Neural progenitor cell (in vitro differentiated cells): ENCODE measurements at regions not wholly inside any gene's neighbourhood (a gene's known extent, or its start where the extent isn't known, plus 50 kb on each side); places are given as distances from the start of the nearest gene placed in this dataset.

Experiments used
- DNase-seq: peaks from one replicate; pipeline ENCODE4 v3.0.0-alpha.2; 2016; ENCODE audit warnings: low spot score
- H2AFZ ChIP-seq: fragments of 200-600 bp; sonication (generic); replicated peaks from 2 replicates; pipeline ENCODE4 v1.6.1; 2016; ENCODE audit warnings: antibody characterized with exemption
- H3F3A ChIP-seq: fragments of 200-600 bp; sonication (generic); 2 replicates; pipeline ENCODE4 v1.6.1; 2016; ENCODE audit warnings: antibody characterized with exemption, low read depth
- H3K27ac ChIP-seq: fragments of 200-600 bp; sonication (generic); 2 replicates; pipeline ENCODE4 v1.5.1; 2016; ENCODE audit warnings: mild to moderate bottlenecking
- H3K27me3 ChIP-seq: fragments of 200-600 bp; sonication (generic); 2 replicates; pipeline ENCODE4 v1.6.1; 2016; ENCODE audit warnings: mild to moderate bottlenecking, moderate library complexity
- H3K36me3 ChIP-seq: fragments of 200-600 bp; sonication (generic); 2 replicates; pipeline ENCODE4 v1.5.1; 2016
- H3K4me1 ChIP-seq: fragments of 200-600 bp; sonication (generic); 2 replicates; pipeline ENCODE4 v1.6.1; 2016; ENCODE audit warnings: mixed run types
- H3K4me2 ChIP-seq: fragments of 200-600 bp; sonication (generic); 2 replicates; pipeline ENCODE4 v1.6.1; 2016
- H3K4me3 ChIP-seq: fragments of 200-600 bp; sonication (generic); 2 replicates; pipeline ENCODE4 v1.5.1; 2016
- H3K79me2 ChIP-seq: fragments of 200-600 bp; sonication (generic); 2 replicates; pipeline ENCODE4 v1.6.1; 2016; ENCODE audit warnings: low read depth
- H3K9ac ChIP-seq: fragments of 200-600 bp; sonication (generic); 2 replicates; pipeline ENCODE4 v1.6.1; 2016
- H3K9me3 ChIP-seq: fragments of 200-600 bp; sonication (generic); 2 replicates; pipeline ENCODE4 v1.5.1; 2016; ENCODE audit warnings: low read depth
- H4K20me1 ChIP-seq: fragments of 200-600 bp; sonication (generic); 2 replicates; pipeline ENCODE4 v1.6.1; 2016; ENCODE audit warnings: low read depth
- H3K27ac Mint-ChIP-seq: 3 replicates; pipeline ENCODE4 v1.8.0; 2021; ENCODE audit warnings: mixed read lengths
- H3K27me3 Mint-ChIP-seq: 2 replicates; pipeline ENCODE4 v1.8.0; 2022; ENCODE audit warnings: low read depth, mild to moderate bottlenecking, inconsistent platforms, moderate library complexity, mixed read lengths; ENCODE audit not compliant: insufficient read depth
- H3K36me3 Mint-ChIP-seq: 3 replicates; pipeline ENCODE4 v1.8.0; 2021; ENCODE audit warnings: mixed read lengths
- H3K4me1 Mint-ChIP-seq: 3 replicates; pipeline ENCODE4 v1.8.0; 2021; ENCODE audit warnings: mixed read lengths
- H3K4me3 Mint-ChIP-seq: 3 replicates; pipeline ENCODE4 v1.8.0; 2021; ENCODE audit warnings: mild to moderate bottlenecking, moderate library complexity, mixed read lengths
- H3K9me3 Mint-ChIP-seq: 3 replicates; pipeline ENCODE4 v1.8.0; 2020; ENCODE audit warnings: mixed read lengths
- EZH2 ChIP-seq: fragments of 200-600 bp; sonication (generic); IDR thresholded peaks from 2 replicates; pipeline ENCODE4 v1.6.1; 2017; ENCODE audit warnings: antibody characterized with exemption, mild to moderate bottlenecking, moderate library complexity
- EZH2phosphoT487 ChIP-seq: fragments of 200-600 bp; sonication (generic); IDR thresholded peaks from 2 replicates; pipeline ENCODE4 v1.6.1; 2017; ENCODE audit warnings: antibody characterized with exemption
- TF ChIP-seq, protein P1 (sequence below): fragments of 200-600 bp; sonication (generic); IDR thresholded peaks from 2 replicates; pipeline ENCODE4 v1.5.1; 2017; ENCODE audit warnings: antibody characterized with exemption, mild to moderate bottlenecking

DNA sequence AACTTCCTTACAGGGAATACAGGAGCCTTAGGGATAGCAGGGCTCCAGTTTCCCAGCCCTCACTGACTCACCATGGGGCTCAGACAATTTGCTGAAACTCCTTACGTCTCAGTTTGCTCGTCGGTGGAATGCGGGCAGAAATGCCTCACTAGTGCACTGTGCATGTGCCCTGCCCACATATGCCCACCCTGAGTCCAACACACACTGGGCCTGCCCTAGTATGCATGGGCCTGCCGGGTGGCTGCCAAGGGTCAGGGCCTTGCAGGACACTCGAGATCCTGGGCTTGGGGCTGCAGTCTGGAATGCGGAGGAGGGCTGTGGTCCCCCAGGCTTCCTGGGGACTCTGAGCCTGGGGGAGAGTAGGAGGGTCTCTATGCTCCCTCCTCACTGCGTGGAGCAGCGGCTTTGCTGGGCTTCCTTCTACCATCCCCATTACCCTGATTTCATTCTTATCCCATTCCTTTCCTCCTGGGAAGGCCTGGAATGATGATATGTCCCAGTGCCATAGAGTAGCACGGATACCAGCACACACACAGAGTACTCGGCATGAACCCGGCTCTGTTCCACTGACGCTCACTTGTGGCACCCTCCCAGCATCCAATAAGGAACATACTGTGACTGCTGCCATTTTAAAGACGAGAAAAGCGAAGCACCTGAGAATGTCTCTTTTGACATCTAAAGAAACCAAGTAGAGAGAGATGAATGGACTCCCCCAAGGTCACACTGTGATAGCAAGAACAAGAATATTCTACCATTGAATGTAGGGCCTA is 124.2 kb downstream of the ASB7 start:
- H3K27me3 Mint-ChIP-seq, result peaks cover 11% of the 10 kb centered on the region
- Histone ChIP-seq H3K9me3 (no peaks in the 10 kb centered on the region), H2AFZ (no peak overlapping the region), H3K36me3 (no peaks in the 10 kb centered on the region), H4K20me1 (no peaks in the 10 kb centered on the region), H3K27me3 (no peaks in the 10 kb centered on the region), H3K79me2 (no peaks in the 10 kb centered on the region), H3K4me2 (no peak overlapping the region), H3K4me3 (no peak overlapping the region), H3K4me1 (no peaks in the 10 kb centered on the region), H3K9ac (no peak overlapping the region), H3K27ac (no peak overlapping the region), H3F3A (no peaks in the 10 kb centered on the region)
- H3K27ac Mint-ChIP-seq, result no peak overlapping the region
- H3K9me3 Mint-ChIP-seq, result no peaks in the 10 kb centered on the region
- DNase-seq, result no peak
- TF ChIP-seq, protein P1, sequence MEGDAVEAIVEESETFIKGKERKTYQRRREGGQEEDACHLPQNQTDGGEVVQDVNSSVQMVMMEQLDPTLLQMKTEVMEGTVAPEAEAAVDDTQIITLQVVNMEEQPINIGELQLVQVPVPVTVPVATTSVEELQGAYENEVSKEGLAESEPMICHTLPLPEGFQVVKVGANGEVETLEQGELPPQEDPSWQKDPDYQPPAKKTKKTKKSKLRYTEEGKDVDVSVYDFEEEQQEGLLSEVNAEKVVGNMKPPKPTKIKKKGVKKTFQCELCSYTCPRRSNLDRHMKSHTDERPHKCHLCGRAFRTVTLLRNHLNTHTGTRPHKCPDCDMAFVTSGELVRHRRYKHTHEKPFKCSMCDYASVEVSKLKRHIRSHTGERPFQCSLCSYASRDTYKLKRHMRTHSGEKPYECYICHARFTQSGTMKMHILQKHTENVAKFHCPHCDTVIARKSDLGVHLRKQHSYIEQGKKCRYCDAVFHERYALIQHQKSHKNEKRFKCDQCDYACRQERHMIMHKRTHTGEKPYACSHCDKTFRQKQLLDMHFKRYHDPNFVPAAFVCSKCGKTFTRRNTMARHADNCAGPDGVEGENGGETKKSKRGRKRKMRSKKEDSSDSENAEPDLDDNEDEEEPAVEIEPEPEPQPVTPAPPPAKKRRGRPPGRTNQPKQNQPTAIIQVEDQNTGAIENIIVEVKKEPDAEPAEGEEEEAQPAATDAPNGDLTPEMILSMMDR, result no peak
- TF ChIP-seq EZH2phosphoT487, result no peak
- no peak for TF ChIP-seq EZH2
- H3K4me1 Mint-ChIP-seq, result peaks cover 11% of the 10 kb centered on the region
- H3K36me3 Mint-ChIP-seq, result no peaks in the 10 kb centered on the region
- no peak overlapping the region for H3K4me3 Mint-ChIP-seq

DNA sequence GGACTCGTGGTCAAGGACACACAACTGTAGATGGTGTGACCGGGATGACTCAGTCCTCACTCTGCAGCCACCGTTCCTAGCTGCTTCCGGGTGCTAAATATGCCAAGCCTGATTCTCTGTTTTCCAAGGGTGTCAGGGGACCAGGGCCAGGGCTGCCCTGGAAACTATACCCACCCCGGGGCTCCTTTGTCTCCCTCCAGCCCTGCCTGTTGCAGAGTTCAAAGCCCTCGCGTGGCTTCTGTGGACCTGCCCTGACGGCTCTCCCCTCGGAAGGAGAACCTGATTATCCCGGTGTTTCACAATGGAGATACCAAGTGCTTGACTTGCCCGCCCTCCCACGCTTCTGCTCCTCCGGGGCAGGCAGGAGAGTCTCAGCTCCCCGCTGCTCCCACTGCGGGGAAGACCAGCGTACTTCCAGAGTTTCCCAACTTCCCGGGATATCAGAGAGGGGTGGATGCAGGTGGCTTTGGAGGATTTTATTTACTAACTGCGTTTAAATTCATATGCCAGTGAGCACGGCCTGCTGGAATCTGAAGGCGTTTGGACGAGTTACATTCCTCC is 125.0 kb downstream of the ASB7 start:
- Mint-ChIP-seq H3K4me3 (no peak overlapping the region), H3K27ac (no peak overlapping the region), H3K27me3 (peaks cover 13% of the 10 kb centered on the region), H3K36me3 (no peaks in the 10 kb centered on the region), H3K4me1 (peaks cover 12% of the 10 kb centered on the region), H3K9me3 (no peaks in the 10 kb centered on the region)
- Histone ChIP-seq H3K27ac (no peak overlapping the region), H3K9ac (no peak overlapping the region), H3K79me2 (no peaks in the 10 kb centered on the region), H4K20me1 (no peaks in the 10 kb centered on the region), H3K27me3 (no peaks in the 10 kb centered on the region), H3F3A (no peaks in the 10 kb centered on the region), H3K36me3 (no peaks in the 10 kb centered on the region), H3K4me1 (no peaks in the 10 kb centered on the region), H3K4me3 (no peak overlapping the region), H3K4me2 (no peak overlapping the region), H3K9me3 (no peaks in the 10 kb centered on the region), H2AFZ (no peak overlapping the region)
- no peak for TF ChIP-seq EZH2phosphoT487
- TF ChIP-seq EZH2, result no peak
- TF ChIP-seq, protein P1, result no peak
- no peak for DNase-seq

DNA sequence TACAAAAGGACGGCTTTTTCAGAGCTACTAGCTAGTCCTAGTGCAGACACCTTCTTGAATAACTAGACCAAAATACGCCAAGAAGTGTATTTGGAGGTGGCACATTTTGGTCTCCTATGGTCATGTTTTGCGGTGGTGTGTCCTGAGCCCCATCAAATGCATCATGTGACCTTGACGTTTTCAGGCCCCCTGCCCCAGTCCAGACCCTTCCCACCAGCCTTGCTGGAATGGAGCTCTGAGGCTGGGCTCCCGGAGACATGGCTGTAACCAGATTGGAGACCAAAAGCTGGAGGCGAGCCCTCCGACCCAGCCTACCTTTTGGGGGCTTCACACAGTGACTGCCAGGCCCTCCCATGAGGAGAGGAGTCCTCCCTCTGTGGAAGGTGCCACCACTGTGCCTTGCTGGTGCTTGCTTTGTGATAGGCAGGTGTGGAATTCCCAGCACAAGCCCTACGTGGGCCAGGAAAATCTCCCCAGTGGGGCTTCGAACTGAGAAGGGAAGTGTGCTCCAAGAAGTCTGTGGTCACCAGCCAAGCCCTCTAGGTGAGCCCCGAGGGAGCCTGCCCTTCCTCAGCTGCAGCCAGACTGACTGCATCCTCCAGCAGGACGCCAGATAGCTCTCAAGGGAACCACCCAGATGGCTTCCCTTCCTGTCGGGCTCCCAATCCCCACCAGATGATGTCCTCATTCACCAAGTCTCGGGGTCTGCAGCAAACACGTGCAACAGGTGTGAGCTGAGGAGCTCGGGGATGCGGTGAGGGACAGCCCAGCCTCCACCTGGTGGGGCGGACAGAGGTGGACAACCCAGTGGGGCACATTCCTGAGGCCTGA is 126.2 kb downstream of the ASB7 start:
- no peak overlapping the region for H3K4me3 ChIP-seq
- peaks cover 11% of the 10 kb centered on the region for H3K27me3 Mint-ChIP-seq
- TF ChIP-seq EZH2, result no peak
- TF ChIP-seq EZH2phosphoT487, result no peak
- TF ChIP-seq, protein P1, result no peak
- H3K27ac Mint-ChIP-seq, result no peak overlapping the region
- no peaks in the 10 kb centered on the region for H3K27me3 ChIP-seq
- H3K9ac ChIP-seq, result no peak overlapping the region
- H3K4me1 Mint-ChIP-seq, result peaks cover 18% of the 10 kb centered on the region
- no peaks in the 10 kb centered on the region for H3F3A ChIP-seq
- H3K79me2 ChIP-seq, result no peaks in the 10 kb centered on the region
- no peak overlapping the region for H3K4me3 Mint-ChIP-seq
- H3K4me2 ChIP-seq, result no peak overlapping the region
- H3K9me3 Mint-ChIP-seq, result no peaks in the 10 kb centered on the region
- no peak for DNase-seq
- no peak overlapping the region for H2AFZ ChIP-seq
- no peaks in the 10 kb centered on the region for H4K20me1 ChIP-seq
- H3K36me3 ChIP-seq, result no peaks in the 10 kb centered on the region
- H3K27ac ChIP-seq, result no peak overlapping the region
- no peaks in the 10 kb centered on the region for H3K36me3 Mint-ChIP-seq
- H3K9me3 ChIP-seq, result no peaks in the 10 kb centered on the region
- no peaks in the 10 kb centered on the region for H3K4me1 ChIP-seq
